GM12873 (cell line): ENCODE measurements at regions not wholly inside any gene's neighbourhood (a gene's known extent, or its start where the extent isn't known, plus 50 kb on each side); places are given as distances from the start of the nearest gene placed in this dataset.

ENCODE experiments used
- CTCF ChIP-seq: IDR thresholded peaks from 2 replicates; pipeline ENCODE4 v1.5.1; 2012; ENCODE audit warnings: low read depth, mild to moderate bottlenecking, moderate library complexity, low read length, control low read depth; ENCODE audit not compliant: insufficient read depth; ENCODE audit errors: missing control alignments

- TF ChIP-seq CTCF: no peak
These were observed 437.7 kb upstream of the MEF2C start for GRCh38 chr5:89320421-89321277.

GRCh38 chr5:89315286-89316100 is 432.5 kb upstream of the MEF2C start:
- TF ChIP-seq CTCF: no peak

- no peak for TF ChIP-seq CTCF
These were observed 431.0 kb upstream of the MEF2C start for GRCh38 chr5:89313804-89314588.

GRCh38 chr5:89313044-89313443 is 430.1 kb upstream of the MEF2C start:
- no peak for TF ChIP-seq CTCF

GRCh38 chr5:89309268-89309667 is 426.3 kb upstream of the MEF2C start:
- no peak for TF ChIP-seq CTCF

- no peak for TF ChIP-seq CTCF
These were observed 425.6 kb upstream of the MEF2C start for GRCh38 chr5:89308606-89309040.
